ENCODE measurements at regions not wholly inside any gene's neighbourhood (a gene's known extent, or its start where the extent isn't known, plus 50 kb on each side); places are given as distances from the start of the nearest gene placed in this dataset.

DNA sequence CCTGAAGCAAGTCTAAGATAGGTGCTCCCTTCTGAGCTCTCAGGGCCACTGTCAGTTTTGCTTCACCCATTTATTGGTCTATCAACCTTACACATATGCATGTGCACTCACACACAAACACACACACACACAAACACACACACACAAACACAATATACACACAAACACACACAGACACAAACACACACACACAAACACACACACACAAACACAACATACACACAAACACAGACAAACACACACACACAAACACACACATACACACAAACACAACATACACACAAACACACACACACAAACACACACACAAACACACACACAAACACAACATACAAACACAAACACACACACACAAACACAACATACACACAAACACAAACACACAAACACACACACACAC is 181.6 kb upstream of the KLHL29 start:
- no peak for TF ChIP-seq POLR2A (IDR thresholded peaks at IDR 0.05)
- TF ChIP-seq, protein P1, sequence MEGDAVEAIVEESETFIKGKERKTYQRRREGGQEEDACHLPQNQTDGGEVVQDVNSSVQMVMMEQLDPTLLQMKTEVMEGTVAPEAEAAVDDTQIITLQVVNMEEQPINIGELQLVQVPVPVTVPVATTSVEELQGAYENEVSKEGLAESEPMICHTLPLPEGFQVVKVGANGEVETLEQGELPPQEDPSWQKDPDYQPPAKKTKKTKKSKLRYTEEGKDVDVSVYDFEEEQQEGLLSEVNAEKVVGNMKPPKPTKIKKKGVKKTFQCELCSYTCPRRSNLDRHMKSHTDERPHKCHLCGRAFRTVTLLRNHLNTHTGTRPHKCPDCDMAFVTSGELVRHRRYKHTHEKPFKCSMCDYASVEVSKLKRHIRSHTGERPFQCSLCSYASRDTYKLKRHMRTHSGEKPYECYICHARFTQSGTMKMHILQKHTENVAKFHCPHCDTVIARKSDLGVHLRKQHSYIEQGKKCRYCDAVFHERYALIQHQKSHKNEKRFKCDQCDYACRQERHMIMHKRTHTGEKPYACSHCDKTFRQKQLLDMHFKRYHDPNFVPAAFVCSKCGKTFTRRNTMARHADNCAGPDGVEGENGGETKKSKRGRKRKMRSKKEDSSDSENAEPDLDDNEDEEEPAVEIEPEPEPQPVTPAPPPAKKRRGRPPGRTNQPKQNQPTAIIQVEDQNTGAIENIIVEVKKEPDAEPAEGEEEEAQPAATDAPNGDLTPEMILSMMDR (IDR thresholded peaks at IDR 0.05), result no peak

All from vagina (tissue), 2 donors.